DOHH2 (cell line): ENCODE measurements at regions not wholly inside any gene's neighbourhood (a gene's known extent, or its start where the extent isn't known, plus 50 kb on each side); places are given as distances from the start of the nearest gene placed in this dataset.

Experiments used
- EZH2phosphoT487 ChIP-seq: fragments of 200-600 bp; sonication (generic); IDR thresholded peaks from 2 replicates; pipeline ENCODE4 v1.6.1; 2017; ENCODE audit warnings: borderline replicate concordance, mild to moderate bottlenecking, antibody characterized with exemption, low read length, moderate library complexity, mixed read lengths
- TF ChIP-seq, protein P1 (sequence below): fragments of 200-600 bp; sonication (generic); IDR thresholded peaks from one replicate; pipeline ENCODE4 v1.5.1; 2014; ENCODE audit warnings: antibody characterized with exemption, mild to moderate bottlenecking, low read depth, low read length; ENCODE audit not compliant: poor library complexity, severe bottlenecking

GRCh38 chr3:22377421-22377820 is 626.4 kb upstream of the ZNF385D start:
- TF ChIP-seq, protein P1, sequence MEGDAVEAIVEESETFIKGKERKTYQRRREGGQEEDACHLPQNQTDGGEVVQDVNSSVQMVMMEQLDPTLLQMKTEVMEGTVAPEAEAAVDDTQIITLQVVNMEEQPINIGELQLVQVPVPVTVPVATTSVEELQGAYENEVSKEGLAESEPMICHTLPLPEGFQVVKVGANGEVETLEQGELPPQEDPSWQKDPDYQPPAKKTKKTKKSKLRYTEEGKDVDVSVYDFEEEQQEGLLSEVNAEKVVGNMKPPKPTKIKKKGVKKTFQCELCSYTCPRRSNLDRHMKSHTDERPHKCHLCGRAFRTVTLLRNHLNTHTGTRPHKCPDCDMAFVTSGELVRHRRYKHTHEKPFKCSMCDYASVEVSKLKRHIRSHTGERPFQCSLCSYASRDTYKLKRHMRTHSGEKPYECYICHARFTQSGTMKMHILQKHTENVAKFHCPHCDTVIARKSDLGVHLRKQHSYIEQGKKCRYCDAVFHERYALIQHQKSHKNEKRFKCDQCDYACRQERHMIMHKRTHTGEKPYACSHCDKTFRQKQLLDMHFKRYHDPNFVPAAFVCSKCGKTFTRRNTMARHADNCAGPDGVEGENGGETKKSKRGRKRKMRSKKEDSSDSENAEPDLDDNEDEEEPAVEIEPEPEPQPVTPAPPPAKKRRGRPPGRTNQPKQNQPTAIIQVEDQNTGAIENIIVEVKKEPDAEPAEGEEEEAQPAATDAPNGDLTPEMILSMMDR: no peak
- TF ChIP-seq EZH2phosphoT487: no peak
